GM12801 (cell line): ENCODE measurements at regions not wholly inside any gene's neighbourhood (a gene's known extent, or its start where the extent isn't known, plus 50 kb on each side); places are given as distances from the start of the nearest gene placed in this dataset.

Experiments used
- CTCF ChIP-seq: IDR thresholded peaks from one replicate; pipeline ENCODE4 v1.5.1; 2011; ENCODE audit warnings: control low read depth; ENCODE audit not compliant: insufficient read length; ENCODE audit errors: extremely low read depth

DNA sequence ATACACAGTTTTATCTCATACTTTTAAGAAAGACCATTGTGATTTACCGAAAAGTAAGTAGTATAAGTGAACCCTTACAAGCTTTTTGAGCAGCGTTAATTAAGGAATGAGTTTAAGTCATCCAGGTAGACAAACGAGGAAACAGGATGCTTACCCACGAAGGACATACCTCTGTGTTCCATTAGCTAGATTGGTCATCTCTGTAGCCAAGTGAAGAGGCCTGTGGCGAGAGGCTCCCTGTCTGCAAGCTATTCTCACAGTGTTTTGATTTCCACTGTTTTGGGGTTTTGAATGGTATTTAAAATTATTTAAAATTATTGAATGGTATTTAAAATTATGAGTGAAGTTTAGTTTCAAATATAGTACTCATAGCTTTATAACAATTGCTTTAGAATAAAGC is 342.1 kb upstream of the RGS6 start:
- no peak for TF ChIP-seq CTCF

GRCh38 chr14:71591231-71591630 is 341.0 kb upstream of the RGS6 start:
- no peak for TF ChIP-seq CTCF

DNA sequence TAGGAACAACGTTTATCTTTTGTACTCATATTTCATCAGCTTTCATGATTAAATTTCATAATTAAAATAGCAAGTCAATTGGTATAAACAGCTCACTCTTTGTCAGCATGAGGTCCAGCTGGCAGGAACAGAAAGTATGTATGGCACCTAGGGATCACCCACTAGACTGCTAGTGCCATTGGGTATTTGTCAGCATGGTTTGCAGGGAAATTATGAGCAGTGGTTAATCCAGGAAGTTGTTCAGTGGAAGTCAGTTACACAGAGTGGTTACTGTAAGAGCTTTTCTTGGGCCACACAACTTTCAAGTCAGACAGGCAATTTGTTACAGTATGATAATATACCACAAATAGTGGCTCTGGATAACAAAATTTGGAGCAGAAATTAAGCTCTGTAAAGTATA is 340.3 kb upstream of the RGS6 start:
- TF ChIP-seq CTCF, result no peak

GRCh38 chr14:71592361-71592760 is 339.9 kb upstream of the RGS6 start:
- no peak for TF ChIP-seq CTCF

DNA sequence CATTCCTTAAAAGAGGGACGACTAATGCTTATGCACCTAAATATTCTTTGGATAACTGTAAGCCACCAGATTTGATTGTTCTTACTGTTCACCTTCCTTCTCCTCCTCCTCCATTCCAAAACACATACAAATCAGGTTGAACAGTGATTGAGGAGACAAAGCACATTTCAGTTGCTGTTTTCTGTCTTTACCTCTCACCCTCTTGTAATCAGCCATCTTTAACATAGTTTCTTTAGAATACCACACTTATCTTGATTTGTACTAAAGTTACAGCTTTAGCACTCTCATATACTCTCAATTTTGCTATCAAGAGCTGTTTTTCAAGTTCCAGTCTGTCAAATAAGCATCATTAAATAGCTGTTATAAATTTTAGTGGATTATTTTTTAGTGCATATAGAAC is 338.3 kb upstream of the RGS6 start:
- TF ChIP-seq CTCF, result no peak

DNA sequence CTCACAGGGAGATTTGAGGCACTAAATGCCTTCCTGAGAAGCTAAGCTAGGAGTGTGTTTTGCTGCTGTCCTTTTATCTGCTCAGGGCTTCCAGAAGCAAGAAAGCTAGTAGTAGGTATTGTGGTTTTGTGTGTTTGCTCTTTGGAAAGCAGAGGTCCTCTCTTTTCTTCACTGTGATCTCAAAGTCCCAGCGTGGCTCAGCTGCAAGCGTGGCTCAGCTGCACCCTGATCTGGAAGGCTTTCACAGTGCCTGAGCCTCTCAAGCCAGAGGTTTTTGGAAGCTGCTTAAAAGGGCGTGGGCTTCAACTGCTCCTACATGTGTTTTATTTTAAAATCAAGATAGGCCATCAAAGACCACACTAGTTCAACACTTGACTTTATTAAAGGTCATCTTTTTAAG is 337.4 kb upstream of the RGS6 start:
- TF ChIP-seq CTCF, result no peak

- no peak for TF ChIP-seq CTCF
Observed at GRCh38 chr14:71595441-71595840, 336.8 kb upstream of the RGS6 start.
